HUES48 (cell line): ENCODE measurements at regions not wholly inside any gene's neighbourhood (a gene's known extent, or its start where the extent isn't known, plus 50 kb on each side); places are given as distances from the start of the nearest gene placed in this dataset.
"Not testable (repeated sequence)": the region's sequence is repeated elsewhere in the genome, so short reads cannot be mapped to it uniquely, and the experiment has no call there.

Experiments used
- H3K27ac ChIP-seq: one replicate; pipeline ENCODE4 v1.7.0; 2013; ENCODE audit warnings: low read depth, low read length, inconsistent platforms
- H3K27me3 ChIP-seq: 2 replicates; pipeline ENCODE4 v1.6.1; 2013; ENCODE audit warnings: mild to moderate bottlenecking, low read length; ENCODE audit not compliant: control insufficient read depth, insufficient read depth
- H3K36me3 ChIP-seq: 2 replicates; pipeline ENCODE4 v1.6.1; 2013; ENCODE audit warnings: low read length; ENCODE audit not compliant: control insufficient read depth, insufficient read depth
- H3K4me1 ChIP-seq: 2 replicates; pipeline ENCODE4 v1.6.1; 2013; ENCODE audit warnings: mild to moderate bottlenecking, low read length; ENCODE audit not compliant: control insufficient read depth, insufficient read depth
- H3K4me3 ChIP-seq: 2 replicates; pipeline ENCODE4 v1.5.1; 2013; ENCODE audit warnings: mild to moderate bottlenecking, low read depth, low read length
- H3K9ac ChIP-seq: 2 replicates; pipeline ENCODE4 v1.6.1; 2013; ENCODE audit warnings: mild to moderate bottlenecking, low read depth, low read length, moderate library complexity
- H3K9me3 ChIP-seq: 2 replicates; pipeline ENCODE4 v1.6.1; 2013; ENCODE audit warnings: low read length; ENCODE audit not compliant: control insufficient read depth, insufficient read depth

DNA sequence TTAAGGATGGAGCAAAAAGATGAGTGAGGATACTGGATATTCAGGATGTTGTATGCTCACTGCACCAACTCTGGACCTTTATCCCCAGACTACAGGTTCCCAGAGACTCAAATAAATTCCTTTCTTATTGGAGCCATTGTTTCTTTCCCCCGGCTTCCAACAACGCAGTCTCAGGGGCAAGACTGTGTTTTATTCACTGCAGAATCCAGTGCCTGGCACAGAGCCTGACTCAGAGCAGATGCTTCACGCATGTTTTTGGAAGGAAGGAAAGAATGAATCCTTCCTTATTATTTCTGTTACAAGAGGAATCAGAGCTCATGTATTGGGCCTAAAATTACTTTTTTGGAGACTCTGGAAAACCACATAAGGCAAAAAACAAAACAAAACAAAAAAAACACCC, 96.0 kb upstream of the VGLL4 start:
- no peaks in the 10 kb centered on the region for H3K9me3 ChIP-seq
- H3K9ac ChIP-seq: no peak overlapping the region
- H3K27me3 ChIP-seq: no peaks in the 10 kb centered on the region
- H3K4me1 ChIP-seq: no peaks in the 10 kb centered on the region
- no peak overlapping the region for H3K27ac ChIP-seq
- H3K36me3 ChIP-seq: no peaks in the 10 kb centered on the region
- H3K4me3 ChIP-seq: no peak overlapping the region

DNA sequence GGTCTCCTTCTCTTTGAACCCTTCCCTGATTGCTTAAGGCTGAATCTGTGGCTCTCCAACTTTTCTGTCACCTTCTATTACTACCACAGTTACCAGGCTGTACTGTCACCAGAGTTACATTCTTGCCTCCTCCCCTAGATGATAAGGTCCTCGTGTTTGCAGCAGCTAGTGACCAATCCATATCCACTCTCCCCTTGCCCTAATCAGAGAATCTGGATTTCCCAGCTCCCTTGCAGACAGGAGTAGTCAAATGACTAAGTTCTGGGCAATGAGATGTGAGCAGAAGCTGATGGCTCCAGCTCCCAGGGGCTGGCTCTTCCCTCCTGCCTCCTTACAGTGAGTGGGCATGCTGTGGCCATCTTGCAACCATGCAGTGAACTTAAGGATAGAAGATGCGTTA, 95.4 kb upstream of the VGLL4 start:
- no peaks in the 10 kb centered on the region for H3K36me3 ChIP-seq
- no peak overlapping the region for H3K27ac ChIP-seq
- H3K9me3 ChIP-seq: no peaks in the 10 kb centered on the region
- H3K4me3 ChIP-seq: no peak overlapping the region
- H3K4me1 ChIP-seq: no peaks in the 10 kb centered on the region
- H3K9ac ChIP-seq: no peak overlapping the region
- H3K27me3 ChIP-seq: no peaks in the 10 kb centered on the region

- Histone ChIP-seq H3K36me3 (no peaks in the 10 kb centered on the region), H3K4me3 (no peak overlapping the region)
These were observed 94.0 kb upstream of the VGLL4 start for GRCh38 chr3:11737742-11738141.

GRCh38 chr3:11736136-11736833, 92.6 kb upstream of the VGLL4 start:
- no peaks in the 10 kb centered on the region for H3K4me1 ChIP-seq
- no peak overlapping the region for H3K4me3 ChIP-seq
- no peaks in the 10 kb centered on the region for H3K9me3 ChIP-seq
- no peaks in the 10 kb centered on the region for H3K27me3 ChIP-seq
- H3K27ac ChIP-seq: no peak overlapping the region
- no peaks in the 10 kb centered on the region for H3K36me3 ChIP-seq
- no peak overlapping the region for H3K9ac ChIP-seq

More at GRCh38 chr3:11737742-11738141, 94.0 kb upstream of the VGLL4 start:
- no peak overlapping the region for H3K27ac ChIP-seq
- H3K9me3 ChIP-seq: no peaks in the 10 kb centered on the region
- no peak overlapping the region for H3K9ac ChIP-seq
- H3K27me3 ChIP-seq: no peaks in the 10 kb centered on the region
- H3K4me1 ChIP-seq: no peaks in the 10 kb centered on the region

DNA sequence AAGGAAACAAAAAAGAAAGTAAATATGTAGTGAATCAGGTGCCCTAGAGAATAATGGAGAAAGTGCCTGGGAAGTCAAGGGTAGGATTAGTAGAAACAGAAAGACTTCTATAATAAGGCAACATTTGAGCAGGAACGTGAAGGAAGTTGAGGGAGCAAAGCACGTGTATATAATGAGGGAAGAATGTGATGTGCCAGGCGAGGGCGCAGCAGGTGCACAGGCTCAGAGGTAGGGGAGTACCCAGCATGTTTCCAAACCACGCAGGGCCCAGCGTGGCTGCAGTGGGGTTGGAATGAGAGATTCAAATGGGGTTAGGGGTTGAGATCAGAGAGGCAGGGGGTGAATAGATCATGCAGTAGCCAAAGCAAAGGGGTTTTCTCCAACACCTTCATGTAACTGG, 91.9 kb upstream of the VGLL4 start:
- Histone ChIP-seq H3K36me3 (no peaks in the 10 kb centered on the region), H3K27me3 (no peaks in the 10 kb centered on the region), H3K4me1 (no peaks in the 10 kb centered on the region), H3K9ac (no peak overlapping the region), H3K9me3 (no peaks in the 10 kb centered on the region), H3K4me3 (no peak overlapping the region), H3K27ac (no peak overlapping the region)

DNA sequence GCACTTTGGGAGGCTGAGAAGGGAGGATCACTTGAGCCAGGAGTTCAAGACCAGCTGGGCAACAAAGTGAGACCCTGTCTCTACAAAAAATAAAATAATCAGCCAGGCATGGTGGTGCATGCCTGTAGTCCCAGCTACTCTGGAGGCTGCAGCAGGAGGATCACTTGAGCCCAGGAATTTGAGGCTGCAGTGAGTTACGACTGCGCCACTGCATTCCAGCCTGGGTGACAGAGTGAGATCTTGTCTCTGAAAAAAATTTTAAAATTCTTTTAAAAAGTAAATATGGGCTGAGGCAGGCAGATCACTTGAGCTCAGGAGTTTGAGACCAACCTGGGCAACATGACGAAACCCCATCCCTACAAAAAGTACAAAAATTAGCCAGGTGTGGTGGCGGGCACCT, 91.4 kb upstream of the VGLL4 start:
- not testable (repeated sequence) for H3K36me3 ChIP-seq, H3K4me1 ChIP-seq, H3K27ac ChIP-seq, H3K9me3 ChIP-seq, H3K27me3 ChIP-seq, H3K9ac ChIP-seq, H3K4me3 ChIP-seq

DNA sequence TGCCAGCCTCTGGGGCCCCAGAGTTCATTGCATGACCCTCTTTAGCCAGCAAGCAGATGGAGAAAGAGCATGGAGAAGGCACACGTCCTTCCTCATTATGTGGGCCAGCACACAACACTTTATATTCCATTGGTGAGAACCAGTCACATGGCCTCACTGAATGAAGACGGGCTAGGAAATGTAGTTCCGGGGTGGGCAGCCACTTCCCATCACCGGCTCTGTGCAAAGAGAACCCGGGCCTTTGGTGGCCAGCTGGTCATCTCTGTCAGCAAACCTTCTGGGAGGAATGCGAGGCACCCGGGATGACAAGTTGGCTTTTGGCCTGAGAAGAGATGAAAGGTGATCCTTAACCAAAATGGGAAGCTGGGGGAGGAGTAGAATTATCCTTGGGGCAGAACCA, 90.2 kb upstream of the VGLL4 start:
- Histone ChIP-seq H3K4me1 (no peaks in the 10 kb centered on the region), H3K36me3 (no peaks in the 10 kb centered on the region), H3K27me3 (no peaks in the 10 kb centered on the region), H3K9me3 (no peaks in the 10 kb centered on the region), H3K4me3 (no peak overlapping the region), H3K9ac (no peak overlapping the region), H3K27ac (no peak overlapping the region)

DNA sequence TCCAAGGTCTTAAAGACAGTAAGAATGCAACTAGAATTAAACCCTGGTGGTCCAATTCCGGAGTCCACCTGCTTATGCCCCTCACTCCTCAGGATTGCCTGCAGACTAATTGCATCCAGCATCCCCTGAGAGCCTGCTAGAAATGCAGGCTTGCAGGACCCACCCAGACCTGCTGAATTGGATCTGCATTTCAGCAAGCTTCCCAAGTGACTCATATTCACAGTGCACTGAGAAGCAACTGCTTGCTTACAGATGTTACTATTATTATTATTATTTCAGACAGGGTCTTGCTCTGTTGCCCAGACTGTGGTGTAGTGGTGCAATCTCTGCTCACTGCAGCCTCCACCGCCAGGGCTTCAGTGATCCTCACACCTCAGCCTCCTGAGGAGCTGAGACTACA, 83.5 kb upstream of the VGLL4 start:
- H3K4me1 ChIP-seq: no peaks in the 10 kb centered on the region
- no peaks in the 10 kb centered on the region for H3K36me3 ChIP-seq
- no peak overlapping the region for H3K27ac ChIP-seq
- no peaks in the 10 kb centered on the region for H3K27me3 ChIP-seq
- H3K9ac ChIP-seq: no peak overlapping the region
- no peaks in the 10 kb centered on the region for H3K9me3 ChIP-seq
- no peak overlapping the region for H3K4me3 ChIP-seq

DNA sequence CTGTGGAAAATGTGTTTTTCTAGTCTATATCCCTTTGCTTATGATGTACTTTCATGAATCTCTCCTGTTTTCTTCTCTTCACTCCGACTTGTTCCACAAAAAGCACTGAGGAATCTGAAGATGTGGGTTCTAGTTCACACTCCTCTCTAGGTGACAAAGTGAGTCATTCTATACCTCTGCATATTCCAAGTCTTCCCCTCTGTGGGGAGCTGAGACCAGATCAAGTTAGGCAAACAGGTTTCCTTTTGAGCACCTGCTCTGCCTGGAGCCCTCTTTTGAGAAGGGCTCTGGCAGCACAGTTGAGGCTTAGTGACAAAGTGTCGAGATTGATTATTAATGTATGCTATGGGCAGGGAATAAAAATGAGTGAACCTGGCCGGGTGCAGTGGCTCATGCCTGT, 82.4 kb upstream of the VGLL4 start:
- no peaks in the 10 kb centered on the region for H3K36me3 ChIP-seq
- no peak overlapping the region for H3K27ac ChIP-seq
- H3K9ac ChIP-seq: no peak overlapping the region
- H3K4me3 ChIP-seq: no peak overlapping the region
- H3K9me3 ChIP-seq: no peaks in the 10 kb centered on the region
- peaks cover 9% of the 10 kb centered on the region for H3K4me1 ChIP-seq
- H3K27me3 ChIP-seq: peaks cover 9% of the 10 kb centered on the region

DNA sequence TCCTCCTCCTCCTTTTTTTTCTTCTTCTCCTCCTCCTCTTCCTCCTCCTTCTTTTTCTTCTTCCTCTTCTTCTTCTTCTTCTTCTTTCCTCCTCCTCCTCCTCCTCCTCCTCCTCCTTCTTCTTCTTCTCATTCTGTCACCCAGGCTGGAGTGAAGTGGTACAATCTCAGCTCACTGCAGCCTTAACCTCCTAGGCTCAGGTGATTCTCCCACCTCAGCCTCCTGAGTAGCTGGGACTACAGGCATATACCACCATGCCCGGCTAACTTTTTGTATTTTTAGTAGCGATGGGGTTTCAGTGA, 81.6 kb upstream of the VGLL4 start:
- H3K4me3 ChIP-seq, H3K9ac ChIP-seq, H3K27ac ChIP-seq, H3K36me3 ChIP-seq, H3K9me3 ChIP-seq: not testable (repeated sequence)
- H3K4me1 ChIP-seq: peaks cover 13% of the 10 kb centered on the region
- H3K27me3 ChIP-seq: peaks cover 11% of the 10 kb centered on the region

DNA sequence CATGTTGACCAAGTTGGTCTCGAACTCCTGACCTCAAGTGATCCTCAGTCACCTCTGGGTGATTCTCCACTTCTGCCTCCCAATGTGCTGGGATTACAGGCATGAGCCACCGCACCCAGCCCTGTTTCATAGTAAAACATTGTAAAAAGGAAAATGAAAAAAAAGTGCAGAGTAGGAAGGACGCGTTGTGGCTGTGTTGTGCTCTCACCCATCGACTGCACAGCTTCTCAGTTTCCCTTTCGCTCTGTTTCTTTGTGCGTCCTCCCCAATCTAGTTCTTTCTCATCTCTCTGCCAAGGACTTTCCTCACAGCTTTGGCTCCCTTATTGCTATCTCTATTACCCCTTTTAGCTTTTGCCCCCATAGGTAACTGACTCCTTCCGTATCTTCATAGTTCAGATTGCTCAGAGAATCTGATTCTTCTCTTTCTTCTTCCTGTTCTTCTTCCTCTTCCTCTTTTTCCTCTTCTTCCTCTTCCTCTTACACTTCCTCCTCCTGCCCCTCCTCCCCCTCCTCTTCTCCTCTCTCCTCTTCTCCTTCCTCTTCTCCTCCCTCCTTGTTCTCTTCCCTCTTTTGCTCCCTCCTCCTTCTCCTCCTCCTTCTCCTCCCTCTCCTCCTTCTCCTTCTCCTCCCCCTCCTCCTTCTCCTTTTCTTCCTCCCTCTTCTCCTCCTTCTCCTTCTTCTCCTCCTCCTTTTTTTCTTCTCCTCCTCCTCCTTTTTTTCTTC, 81.1 kb upstream of the VGLL4 start:
- Histone ChIP-seq H3K27me3 (peaks cover 11% of the 10 kb centered on the region), H3K36me3 (no peaks in the 10 kb centered on the region), H3K4me3 (no peak overlapping the region), H3K9me3 (no peaks in the 10 kb centered on the region), H3K27ac (no peak overlapping the region), H3K4me1 (peaks cover 13% of the 10 kb centered on the region), H3K9ac (no peak overlapping the region)
